Peyer's patch (tissue), 4 donors: ENCODE measurements at regions not wholly inside any gene's neighbourhood (a gene's known extent, or its start where the extent isn't known, plus 50 kb on each side); places are given as distances from the start of the nearest gene placed in this dataset.

Source experiments
- DNase-seq, 3 donors: peaks; one replicate each; pipeline ENCODE4 v3.0.0-alpha.2; 2017 to 2019
- H3K27ac ChIP-seq, 4 donors: fragments of 200-600 bp; sonication (generic); one replicate each; pipeline ENCODE4 v1.5.1; 2016 to 2019
- H3K27me3 ChIP-seq, 2 donors: fragments of 200-600 bp; sonication (generic); one replicate each; pipeline ENCODE4 v1.5.1; 2019
- H3K36me3 ChIP-seq, 3 donors: fragments of 200-600 bp; sonication (generic); one replicate each; pipeline ENCODE4 v1.5.1; 2016 to 2019
- H3K4me1 ChIP-seq, 4 donors: fragments of 200-600 bp; sonication (generic); one replicate each; pipeline ENCODE4 v1.5.1; 2016 to 2019
- H3K4me3 ChIP-seq, 4 donors: fragments of 200-600 bp; sonication (generic); 1 replicate in 3 of 4; 2 replicates in 1 of 4; pipeline ENCODE4 v1.5.1; 2016 to 2019; ENCODE audit warnings: mild to moderate bottlenecking in 1 of 4
- H3K9me3 ChIP-seq, 4 donors: fragments of 200-600 bp; sonication (generic); one replicate each; pipeline ENCODE4 v1.5.1; 2016 to 2019; ENCODE audit warnings: mild to moderate bottlenecking in 1 of 4
- CTCF ChIP-seq, 6 experiments: fragments of 450-650 bp in 4 of 6; fragments of 200-600 bp in 2 of 6; sonication (generic) in 1 of 6; IDR thresholded peaks; one replicate each; pipeline ENCODE4 v1.5.1; 2017 to 2019; ENCODE audit warnings: antibody characterized with exemption in 6 of 6, mild to moderate bottlenecking in 3 of 6, moderate library complexity in 1 of 6
- POLR2A ChIP-seq, 2 donors: fragments of 450-650 bp; IDR thresholded peaks; one replicate each; pipeline ENCODE4 v1.5.1; 2017; ENCODE audit warnings: antibody characterized with exemption in 2 of 2, mild to moderate bottlenecking in 2 of 2, moderate library complexity in 2 of 2

GRCh38 chr12:92068459-92068858 is 77.2 kb downstream of the BTG1 start:
- no peaks in the 10 kb centered on the region for H3K9me3 ChIP-seq
- H3K27ac ChIP-seq: no peak overlapping the region
- no peak overlapping the region for H3K4me3 ChIP-seq
- DNase-seq: no peak
- H3K36me3 ChIP-seq: no peaks in the 10 kb centered on the region
- H3K27me3 ChIP-seq: no peaks in the 10 kb centered on the region
- peaks cover 0 to 32% (median 5%) of the 10 kb centered on the region in 4 donors for H3K4me1 ChIP-seq
- TF ChIP-seq CTCF (IDR thresholded peaks at IDR 0.05) (peak in 1 of 6 experiments; percentile 12), POLR2A (IDR thresholded peaks at IDR 0.05) (no peak)

GRCh38 chr12:92065639-92066038 is 80.0 kb downstream of the BTG1 start:
- no peaks in the 10 kb centered on the region for H3K36me3 ChIP-seq
- DNase-seq: no peak
- no peaks in the 10 kb centered on the region for H3K9me3 ChIP-seq
- peaks cover 0 to 28% (median 5%) of the 10 kb centered on the region in 4 donors for H3K4me1 ChIP-seq
- peak overlapping the region in 1 of 4 donors; percentile 8 for H3K27ac ChIP-seq
- no peaks in the 10 kb centered on the region for H3K27me3 ChIP-seq
- TF ChIP-seq POLR2A (IDR thresholded peaks at IDR 0.05) (no peak), CTCF (IDR thresholded peaks at IDR 0.05) (no peak)
- no peak overlapping the region for H3K4me3 ChIP-seq

DNA sequence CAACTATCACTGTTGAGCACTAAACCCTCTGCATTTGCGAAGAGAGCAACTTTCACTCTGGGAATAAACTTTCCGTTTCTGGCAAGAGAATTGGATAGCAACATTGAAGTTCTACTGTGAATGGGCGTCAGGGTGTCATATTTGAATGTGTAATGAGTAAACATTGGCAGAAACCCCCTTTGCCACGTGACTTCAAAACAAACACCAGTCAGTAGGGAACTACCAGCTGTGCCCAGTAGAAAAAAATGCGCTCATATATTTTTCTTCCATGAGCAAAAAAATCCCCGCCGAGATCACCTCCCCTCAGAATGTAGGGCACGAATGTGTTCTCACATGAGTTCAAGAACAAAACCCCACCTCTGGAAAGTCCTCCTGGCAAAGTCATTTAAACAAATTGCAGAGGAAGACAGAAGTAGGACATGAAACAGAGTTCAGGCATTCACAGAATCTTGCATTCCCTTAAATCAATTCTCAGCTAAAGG is 80.6 kb downstream of the BTG1 start:
- Histone ChIP-seq H3K4me1 (peaks cover 0 to 28% (median 5%) of the 10 kb centered on the region in 4 donors), H3K36me3 (no peaks in the 10 kb centered on the region), H3K27ac (peak overlapping the region in 2 of 4 donors; percentile 8 to 10), H3K9me3 (no peaks in the 10 kb centered on the region), H3K27me3 (no peaks in the 10 kb centered on the region), H3K4me3 (no peak overlapping the region)
- TF ChIP-seq CTCF (IDR thresholded peaks at IDR 0.05) (no peak), POLR2A (IDR thresholded peaks at IDR 0.05) (no peak)
- DNase-seq: no peak

GRCh38 chr12:92064422-92064821 is 81.2 kb downstream of the BTG1 start:
- H3K36me3 ChIP-seq: no peaks in the 10 kb centered on the region
- no peak for DNase-seq
- H3K9me3 ChIP-seq: no peaks in the 10 kb centered on the region
- TF ChIP-seq CTCF (IDR thresholded peaks at IDR 0.05) (no peak), POLR2A (IDR thresholded peaks at IDR 0.05) (no peak)
- H3K27ac ChIP-seq: peak overlapping the region in 1 of 4 donors; percentile 10
- no peak overlapping the region for H3K4me3 ChIP-seq
- H3K27me3 ChIP-seq: no peaks in the 10 kb centered on the region
- H3K4me1 ChIP-seq: peaks cover 0 to 24% (median 4%) of the 10 kb centered on the region in 4 donors

DNA sequence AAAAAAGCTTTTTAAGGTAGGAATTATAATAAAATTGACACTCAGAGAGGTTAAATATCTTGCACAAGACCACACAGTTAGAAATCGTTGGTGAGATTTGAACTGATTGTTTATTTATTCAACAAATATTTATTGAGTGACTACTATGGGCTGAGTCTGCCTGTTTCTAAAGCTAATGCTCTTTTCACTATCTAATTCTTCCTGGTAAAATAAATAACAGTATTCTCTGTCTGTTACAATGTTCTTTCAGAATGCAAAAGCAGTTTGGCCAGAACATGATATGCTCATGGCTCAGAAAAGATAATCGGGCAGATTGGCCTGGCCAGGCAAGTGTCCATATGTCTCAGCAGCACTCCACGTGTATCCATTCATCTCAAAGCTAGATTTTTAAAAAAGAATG is 82.0 kb downstream of the BTG1 start:
- H3K36me3 ChIP-seq: no peaks in the 10 kb centered on the region
- DNase-seq: no peak
- H3K4me3 ChIP-seq: no peak overlapping the region
- H3K27ac ChIP-seq: no peak overlapping the region
- TF ChIP-seq CTCF (IDR thresholded peaks at IDR 0.05) (no peak), POLR2A (IDR thresholded peaks at IDR 0.05) (no peak)
- H3K4me1 ChIP-seq: peaks cover 0 to 21% (median 3%) of the 10 kb centered on the region in 4 donors
- H3K27me3 ChIP-seq: no peaks in the 10 kb centered on the region
- H3K9me3 ChIP-seq: no peaks in the 10 kb centered on the region
